ENCODE measurements at regions not wholly inside any gene's neighbourhood (a gene's known extent, or its start where the extent isn't known, plus 50 kb on each side); places are given as distances from the start of the nearest gene placed in this dataset.

DNA sequence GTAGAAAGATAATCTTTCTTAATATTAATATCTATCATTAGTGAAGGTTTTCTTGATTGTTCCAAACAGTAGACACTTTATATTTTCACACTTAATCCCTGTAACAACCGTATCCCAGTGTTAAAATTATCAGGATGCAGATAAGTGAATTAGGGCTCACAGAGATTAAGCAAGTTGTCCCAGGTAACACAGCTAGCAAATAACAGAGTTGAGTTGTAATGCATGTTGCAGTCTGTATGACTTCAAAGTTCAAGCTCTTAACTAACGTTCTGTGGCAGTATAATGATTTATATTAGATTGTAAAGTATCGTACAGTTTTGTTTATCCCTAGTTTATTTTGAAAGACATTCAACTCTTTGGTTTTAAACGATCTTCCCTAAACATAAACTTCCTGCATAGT is 517.5 kb downstream of the TFAP2B start:
- no peak for DNase-seq

DNA sequence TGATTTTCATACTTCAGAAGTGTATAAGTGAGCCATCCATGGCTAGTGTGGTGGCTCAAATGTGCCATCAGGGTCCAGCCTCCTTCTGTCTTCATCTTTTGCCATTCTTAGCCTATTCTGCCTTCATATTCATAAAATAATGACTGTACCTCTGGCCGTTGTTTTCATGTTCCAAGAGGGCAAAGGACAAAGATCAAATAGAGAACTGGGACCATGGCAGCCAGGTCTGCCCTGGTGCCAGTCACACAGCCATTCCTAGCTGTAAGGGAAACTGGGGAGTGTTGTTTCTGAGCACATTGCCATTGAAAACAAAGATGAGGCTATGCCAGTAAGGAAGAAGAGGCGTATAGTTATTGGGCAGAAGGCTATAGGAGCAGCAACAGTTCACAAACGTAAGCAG is 518.6 kb downstream of the TFAP2B start:
- no peak for DNase-seq

DNA sequence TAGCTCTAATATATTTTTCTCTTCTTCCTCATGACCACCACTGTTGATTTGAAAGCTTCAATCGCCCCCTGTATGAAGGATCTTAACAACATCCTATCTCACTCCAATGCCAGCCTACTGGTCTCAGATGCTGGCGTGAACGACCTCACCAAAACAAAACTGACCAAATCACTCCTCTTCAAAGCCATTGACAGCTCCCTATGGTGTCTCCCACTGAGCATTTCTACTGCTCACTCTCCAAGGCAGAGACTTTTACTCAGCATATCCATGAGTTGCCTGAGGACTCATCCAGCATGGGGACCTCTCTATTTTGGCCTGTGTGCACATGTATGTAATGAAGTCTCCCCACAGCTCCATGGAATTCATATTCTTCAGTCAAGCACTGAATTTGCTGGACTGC is 520.4 kb downstream of the TFAP2B start:
- no peak for DNase-seq

DNA sequence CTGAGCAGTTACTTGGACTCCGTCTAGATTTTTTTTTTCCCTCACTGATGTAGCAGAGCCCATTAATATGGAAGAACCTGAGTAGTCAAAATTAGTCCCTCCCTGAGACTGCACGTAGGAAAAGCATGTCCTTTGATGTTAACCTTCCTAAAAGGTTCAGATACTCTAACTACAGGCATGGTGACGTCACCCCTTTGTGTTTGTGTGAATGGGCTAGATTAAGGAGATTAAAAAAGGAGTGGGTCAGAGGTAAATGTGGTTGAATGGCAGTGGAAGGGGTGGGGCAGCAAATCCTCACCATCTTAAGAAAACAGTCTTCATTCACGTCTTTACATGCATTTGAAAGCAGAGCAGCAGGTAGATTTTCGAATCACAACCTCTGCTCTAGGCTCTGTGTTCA is 521.1 kb downstream of the TFAP2B start:
- no peak for DNase-seq

DNA sequence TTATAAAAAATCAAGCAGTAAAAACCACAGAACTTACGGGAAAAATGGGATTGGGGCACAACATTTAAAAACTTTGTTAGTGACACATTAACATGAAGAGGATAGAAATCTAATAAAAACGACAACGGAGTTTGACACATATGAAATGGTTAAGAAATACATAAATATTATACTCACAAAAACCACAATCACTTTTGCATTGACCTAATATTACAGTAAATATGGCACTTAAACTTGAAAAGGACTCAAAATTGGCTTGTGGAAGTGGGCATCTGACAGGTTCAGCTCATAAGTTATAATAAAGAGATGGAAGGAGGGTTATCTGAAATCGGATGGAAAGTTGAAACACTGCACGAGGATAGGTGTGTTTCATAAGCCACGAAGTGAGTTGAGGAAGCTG is 523.7 kb downstream of the TFAP2B start:
- DNase-seq = no peak

DNA sequence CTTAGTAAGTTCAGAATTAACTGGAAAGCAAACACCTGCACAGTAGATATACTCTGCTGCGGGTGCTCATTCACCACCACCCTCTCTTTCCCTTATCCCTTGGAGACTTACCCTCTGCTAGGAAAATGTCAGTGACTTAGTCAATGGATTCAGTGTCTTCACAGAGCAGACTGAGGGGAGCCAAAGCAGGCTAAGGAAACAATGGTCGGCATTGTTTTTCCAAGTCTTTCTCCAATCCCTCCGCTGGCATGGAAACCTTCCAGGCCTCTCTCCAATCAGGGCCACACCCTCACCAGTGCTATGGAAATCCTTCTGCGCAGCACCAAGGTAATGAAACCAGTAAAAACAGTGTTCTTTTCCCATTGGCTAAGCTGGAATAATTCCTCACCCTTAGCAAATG is 531.2 kb downstream of the TFAP2B start:
- DNase-seq = no peak

DNA sequence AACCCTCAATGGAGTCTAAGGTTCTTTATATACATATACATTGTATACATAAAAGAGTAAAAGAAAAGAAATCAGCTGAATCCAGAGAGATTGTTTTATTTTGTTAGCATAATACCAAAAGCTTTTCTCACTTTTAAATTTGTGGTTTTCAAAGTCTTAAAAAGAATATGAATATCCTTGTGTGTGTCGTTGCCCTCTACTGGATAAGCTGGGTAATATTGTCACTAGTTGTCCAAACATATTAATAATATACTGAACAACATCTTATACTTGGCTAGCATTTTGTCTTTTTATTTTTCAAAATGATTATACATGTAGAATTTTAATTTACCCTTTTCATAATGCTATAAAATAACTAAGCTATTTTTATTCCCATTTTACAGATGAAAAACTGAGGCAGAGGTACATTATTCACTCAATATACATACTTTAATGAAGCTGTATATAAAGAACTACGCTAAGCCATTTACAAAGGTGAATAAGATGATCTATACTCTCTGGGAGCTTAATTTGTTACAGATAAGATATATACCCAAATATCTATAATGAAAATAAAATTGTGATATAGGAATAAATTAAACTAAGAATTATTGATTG is 531.7 kb downstream of the TFAP2B start:
- DNase-seq = no peak

DNA sequence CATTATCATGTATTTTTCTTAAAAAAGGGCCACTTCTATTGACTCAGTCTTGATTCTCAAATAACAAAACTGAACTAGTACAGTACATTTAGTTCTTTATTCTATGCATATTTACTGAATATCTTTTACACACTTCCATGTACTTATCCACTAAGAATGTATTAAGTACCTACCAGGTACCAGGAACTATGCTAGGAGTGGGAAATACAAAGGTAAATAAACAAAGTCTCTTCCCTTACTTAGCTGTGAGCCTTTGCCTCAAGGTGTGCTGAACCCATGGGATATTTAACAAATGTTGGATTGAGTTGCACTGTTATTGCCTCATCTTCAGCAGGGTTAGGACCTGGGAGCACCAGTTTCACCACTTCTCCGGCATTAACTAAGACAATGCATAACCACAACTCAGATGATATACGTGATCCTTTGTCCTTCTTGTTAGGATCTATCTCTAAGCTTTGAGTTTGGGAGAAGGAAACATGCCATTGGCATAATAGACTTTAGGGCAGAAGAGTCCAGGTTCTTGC is 533.9 kb downstream of the TFAP2B start:
- DNase-seq = no peak

DNA sequence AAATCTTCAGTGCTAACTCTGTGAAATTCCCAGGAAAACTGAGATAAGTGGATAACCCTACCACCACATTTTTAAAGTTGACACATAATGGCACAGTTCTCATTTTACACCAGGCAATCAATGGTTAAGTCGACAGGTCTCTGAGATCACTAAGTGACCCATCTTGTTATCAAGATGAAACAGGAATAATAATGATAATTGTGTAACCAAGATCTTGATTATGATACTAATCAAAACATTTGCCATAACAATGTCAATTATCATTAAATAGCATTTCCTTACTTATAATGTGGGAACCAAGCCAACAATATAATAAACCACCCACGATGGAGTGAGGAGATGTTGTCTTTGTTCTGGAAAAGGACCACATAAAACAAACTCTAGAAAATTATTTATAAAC is 541.6 kb downstream of the TFAP2B start:
- DNase-seq = no peak

DNA sequence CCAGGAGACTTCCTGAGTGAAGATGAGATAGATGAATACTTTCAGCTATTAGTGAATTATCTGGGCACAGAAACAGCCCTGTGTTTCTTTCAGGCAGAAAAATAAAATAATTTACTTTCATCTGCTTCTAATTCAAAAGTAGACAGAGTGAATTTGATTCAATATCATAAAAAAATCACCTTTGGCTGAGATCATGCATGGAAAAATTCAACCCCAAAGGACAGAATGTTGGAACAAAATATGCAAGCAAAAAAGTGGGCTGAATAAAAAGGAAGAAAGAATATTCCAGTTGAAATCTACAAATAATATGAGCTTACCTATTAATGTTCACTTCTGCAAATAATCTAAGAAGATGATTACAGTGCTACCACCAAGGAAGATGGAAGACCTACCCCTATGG is 546.9 kb downstream of the TFAP2B start:
- no peak for DNase-seq

DNA sequence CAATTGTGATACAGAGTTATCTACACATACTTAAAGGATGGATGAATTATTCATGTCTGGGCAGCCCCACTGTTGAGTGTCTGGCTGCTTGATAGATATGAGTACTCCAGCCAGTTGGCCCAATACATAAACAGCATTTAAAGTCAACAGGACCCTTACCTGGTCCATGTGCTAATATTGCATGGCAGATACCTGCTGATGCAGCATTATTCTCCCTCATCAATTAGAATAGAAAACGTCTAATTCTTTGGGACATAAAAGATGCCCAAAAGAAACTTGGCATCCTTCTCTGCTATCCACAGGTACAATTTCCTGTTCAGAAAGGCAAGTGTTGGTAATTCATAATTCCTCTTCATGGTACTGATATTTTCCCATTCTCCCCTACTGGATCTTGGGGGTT is 550.8 kb downstream of the TFAP2B start:
- no peak for DNase-seq

DNA sequence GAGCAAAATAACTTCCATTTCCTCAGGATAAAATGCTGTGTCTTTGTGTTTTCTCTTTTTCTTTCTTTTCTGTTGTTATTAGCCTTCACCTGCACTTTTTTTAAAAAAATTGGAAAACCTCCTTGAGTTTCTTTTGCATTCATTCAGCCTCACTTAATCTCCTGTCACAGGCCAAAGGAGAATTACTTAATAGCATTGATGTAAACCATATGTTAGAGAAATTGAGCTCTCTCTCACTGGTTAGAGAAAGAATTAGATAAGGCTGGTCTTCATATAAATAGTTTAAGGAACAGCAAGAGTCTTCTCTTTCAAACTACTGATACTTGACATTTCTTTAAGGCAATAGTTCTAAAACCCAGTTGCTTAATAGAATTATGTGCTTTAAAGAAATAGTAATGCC is 564.2 kb downstream of the TFAP2B start:
- DNase-seq = no peak

DNA sequence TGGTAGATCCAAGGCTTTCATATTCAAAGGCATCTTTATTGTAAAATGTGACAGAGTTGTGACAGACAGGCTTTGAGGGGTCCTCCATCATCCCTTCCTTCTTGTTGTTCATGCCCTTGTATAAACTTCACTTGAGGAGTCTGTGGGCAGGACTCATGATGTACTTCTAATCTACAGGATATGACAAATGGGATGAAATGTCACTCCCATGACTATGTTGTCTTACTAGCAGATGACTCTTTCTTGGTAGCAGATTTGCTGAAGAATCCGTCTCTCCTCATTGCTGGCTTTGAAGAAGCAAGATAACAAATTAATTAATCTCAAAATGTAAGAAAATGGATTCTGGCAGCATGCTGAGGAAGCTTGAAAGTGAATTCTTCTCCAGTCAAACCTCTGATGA is 566.1 kb downstream of the TFAP2B start:
- no peak for DNase-seq

DNA sequence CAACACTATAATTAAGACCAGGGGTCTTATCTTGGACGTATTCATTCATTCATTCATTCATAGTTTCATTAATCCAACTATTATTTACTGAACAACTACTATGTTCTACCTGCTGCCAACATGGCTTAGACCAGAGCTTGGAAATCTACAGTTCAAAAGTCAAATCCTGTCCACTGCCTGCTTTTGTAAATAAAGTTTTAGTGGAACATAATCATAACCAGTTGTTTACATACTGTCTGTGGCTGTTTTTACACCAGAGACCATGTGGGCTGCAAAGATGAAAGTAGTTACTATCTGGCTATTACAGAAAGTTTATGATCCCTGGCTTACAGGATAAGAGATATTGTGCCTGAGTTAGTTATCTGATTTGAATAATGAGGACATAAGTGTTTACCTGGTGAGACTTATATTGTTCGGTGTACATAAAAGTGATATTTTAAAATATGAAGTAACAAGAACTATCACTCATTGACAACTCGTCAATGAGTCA is 567.7 kb downstream of the TFAP2B start:
- no peak for DNase-seq

DNA sequence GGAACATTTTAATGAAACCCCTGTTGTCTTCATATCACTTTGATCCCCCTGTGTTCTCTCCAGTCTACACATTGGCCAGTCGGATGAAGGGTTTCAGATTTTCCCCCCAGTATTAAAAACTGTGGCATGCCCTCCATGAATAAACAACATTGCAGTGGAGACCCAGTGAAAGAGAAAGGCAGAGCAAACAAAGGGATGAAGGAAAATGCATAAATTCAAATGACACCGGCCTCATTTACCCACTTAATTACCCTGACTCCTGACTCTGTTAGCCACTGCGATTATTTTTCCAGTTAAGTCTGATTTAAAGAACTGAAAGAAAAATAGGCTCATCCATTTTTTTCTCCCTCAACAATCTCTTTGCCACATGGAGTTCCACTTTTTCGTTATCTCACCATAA is 569.2 kb downstream of the TFAP2B start:
- no peak for DNase-seq

DNA sequence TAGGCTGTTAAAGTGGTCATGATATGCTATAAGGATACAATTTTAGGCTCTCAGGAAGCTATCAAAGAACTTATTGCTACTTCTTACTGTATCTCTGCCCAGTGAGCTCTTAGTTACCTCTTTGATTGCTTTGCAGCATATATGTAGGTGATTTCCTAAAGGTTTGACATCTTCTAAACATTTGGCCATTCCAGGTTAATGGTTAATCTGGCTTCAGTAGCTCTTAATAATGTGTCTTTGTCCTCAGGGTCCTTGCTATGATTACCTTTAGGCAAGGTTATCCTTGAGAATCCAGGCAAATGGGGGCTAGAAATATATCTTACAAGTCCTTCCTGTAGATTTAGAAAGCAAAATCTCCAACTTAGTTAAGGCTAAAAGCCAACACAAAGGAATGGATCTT is 575.4 kb downstream of the TFAP2B start:
- DNase-seq = no peak

DNA sequence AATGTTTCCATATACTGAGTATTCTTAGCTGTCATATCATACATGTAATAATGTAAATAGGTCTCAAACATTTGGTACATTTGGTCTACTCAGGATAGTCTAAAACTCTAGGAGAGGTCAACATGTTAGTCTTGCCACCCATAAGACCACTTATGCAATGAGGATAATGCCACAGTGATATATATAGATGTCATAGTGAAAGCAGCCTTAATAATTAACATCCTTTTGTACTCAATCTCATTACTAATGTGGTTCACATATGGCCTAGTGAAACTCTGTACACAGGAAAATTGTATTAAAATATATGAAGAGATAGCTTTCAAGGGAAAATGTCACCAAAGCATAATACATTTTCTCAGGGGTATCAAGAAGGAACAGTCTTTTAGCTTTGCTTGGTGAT is 577.9 kb downstream of the TFAP2B start:
- no peak for DNase-seq

DNA sequence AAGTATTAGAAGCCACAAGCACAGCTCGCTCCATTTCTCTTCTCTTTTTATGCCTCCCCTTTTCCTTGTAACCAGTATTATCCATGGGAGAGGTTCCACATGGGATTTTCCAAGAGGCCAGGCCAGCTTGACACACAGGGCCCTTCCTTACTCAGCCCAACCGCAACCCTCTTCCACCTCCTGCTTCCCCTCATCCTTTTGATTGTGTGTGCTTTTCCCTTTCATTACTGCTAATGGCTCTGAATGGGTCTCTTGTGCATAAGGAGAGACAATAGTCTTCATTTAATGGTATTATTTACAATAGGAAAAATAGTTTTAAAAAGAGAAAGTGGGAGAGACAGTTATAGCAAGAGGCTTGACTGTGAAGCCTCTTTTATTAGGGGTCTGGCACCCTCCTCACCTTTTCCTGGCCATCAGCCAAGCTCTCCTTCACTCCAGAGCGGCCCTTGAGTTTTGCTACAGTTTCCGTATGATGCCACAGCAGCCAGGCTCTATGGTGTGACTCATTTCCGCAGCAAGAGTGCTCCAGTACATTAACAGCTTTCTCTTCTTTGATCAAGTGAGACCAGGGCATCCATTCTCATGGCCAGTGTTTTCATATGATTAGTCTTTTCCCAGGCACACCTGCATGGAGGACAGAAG is 579.5 kb downstream of the TFAP2B start:
- DNase-seq = no peak

DNA sequence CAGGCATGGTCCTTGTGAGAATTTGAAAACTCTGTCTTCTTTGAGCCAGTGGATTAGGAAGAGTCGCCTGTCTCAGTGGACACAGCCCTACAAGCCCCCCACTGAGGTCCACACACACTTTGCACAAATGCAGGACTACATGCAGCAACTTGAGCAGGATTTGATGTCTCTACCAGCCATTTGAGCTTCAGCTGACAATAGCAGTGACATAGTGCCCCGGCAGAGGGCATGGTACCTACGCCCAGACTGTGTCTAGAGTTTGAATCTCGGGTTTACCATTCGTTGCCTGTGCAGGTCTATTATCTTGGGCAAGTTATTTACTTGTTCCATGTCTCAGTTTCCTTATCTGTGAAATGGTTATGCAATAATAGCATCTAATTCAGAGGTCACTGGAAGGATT is 580.1 kb downstream of the TFAP2B start:
- DNase-seq = no peak

DNA sequence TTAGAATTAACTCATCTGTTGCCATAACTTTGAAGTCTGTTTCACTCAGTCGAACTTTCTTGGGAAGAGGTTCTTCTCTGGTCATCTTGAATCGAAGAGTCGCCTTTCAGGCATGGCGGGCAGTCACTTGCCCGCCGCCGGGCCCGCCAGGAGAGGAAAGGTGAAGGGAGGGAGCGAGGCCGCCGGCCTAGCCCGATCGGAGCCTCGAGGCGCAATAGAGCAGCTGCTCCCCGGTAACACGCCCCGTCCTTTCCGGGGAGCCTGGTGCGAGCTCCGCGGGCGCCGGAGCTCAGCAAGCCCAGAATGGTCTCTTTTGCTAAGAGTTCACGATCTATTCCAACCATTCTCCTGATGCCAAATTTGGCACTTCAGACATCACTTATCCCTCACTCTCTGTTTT is 591.8 kb downstream of the TFAP2B start:
- no peak for DNase-seq

DNA sequence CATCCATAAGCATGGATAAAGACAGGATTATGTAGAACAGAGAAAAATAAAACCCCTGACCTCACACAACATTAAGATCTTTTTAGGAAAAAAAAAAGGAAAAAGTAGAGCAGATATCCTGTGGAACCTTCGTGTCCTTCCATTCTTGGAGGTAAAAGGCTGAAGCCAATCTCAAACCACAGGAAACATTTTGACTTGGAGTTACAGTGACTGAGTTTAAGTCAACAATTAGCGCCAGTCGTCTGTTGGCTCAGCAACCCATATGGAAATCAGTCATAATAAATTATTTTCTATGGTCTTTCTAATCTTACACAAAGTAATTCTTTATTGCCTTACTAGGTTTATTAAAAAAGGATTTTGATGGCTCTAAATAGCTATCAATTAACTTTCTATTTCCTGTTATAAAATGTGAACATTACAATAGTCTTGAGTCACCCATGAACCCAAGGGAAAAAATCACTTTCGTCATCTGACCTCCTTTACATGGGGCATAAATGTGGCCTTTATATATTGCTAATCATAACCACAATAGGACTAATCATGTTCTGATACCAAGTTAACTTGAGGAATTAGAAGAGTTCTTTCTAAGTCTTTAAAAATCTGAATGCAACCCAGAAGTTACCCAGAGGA is 592.9 kb downstream of the TFAP2B start:
- DNase-seq = no peak

DNA sequence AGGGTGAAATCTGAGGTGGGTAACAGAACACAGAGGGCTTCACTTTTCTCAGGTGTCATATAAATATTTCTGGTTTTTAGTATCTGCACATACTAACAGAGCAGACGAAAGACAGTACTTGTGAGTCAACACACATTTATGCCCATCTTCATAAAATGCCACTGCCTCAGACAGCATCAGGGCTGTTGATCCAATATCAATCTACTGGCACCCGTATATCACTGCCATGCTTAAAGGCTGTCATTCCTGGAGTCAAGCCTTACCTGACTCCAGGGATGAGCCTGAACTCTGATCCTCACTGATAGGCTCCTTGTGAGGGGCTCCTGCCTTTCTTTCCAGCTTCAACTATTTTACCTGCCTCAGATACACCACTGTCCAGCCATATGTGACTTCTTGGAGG is 595.7 kb downstream of the TFAP2B start:
- DNase-seq = no peak

DNA sequence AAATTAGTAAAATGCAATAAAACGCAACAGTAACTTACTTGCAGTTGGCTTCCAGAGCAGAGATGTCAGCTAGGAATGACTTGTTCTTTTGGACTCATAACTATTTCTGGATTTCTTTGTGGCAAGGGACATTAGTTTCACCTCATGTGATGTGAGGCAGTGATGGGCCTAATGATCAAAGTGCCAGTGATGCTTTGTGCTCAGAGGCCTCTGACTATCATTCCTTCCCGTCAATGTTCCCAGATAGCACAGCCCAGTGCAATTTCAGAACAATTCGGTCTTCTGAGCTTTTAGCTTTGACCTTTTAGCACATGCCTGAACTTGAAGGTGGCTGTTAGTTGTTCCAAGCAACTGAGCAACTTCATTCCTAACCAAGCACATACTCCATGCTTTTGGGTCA is 596.8 kb downstream of the TFAP2B start:
- no peak for DNase-seq

DNA sequence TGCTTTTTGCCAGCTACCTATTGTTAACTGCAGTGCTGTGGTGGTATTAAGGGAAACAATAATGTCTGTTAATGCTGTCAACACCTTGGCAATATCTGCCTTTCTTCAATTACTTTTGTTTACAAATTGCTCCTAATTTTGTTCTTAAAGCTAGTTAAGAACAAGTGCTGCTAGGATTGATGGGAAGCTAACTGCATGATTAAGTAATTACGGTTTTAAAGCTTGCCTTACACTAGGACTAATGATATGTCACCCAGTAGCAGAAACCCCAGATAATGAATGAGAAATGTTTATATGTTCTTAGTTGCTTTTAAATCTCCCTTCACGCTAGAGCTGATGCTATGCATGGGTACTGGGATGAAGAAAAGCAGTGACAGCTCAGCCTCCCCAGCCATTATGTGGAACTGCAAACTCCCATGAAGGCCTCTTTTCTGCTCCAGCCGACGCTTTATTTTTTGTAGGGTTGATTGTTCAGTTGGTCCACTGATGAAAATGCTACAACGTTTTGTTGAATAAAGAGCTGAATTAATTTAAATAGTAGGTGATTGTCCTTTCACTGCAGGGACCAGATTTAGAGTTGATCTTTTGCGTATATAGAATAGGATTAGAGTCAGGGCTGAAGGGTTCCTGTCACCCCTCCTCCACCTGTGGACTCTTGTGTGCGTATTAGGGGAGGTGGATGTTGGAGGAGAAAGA is 610.5 kb downstream of the TFAP2B start:
- DNase-seq = no peak

Data from COR-L47 (cell line).